Keratinocyte (primary cell): ENCODE measurements at regions not wholly inside any gene's neighbourhood (a gene's known extent, or its start where the extent isn't known, plus 50 kb on each side); places are given as distances from the start of the nearest gene placed in this dataset.

ENCODE experiments used
- DNase-seq: peaks from one replicate; pipeline ENCODE4 v3.0.0-alpha.2; 2011; ENCODE audit warnings: low read depth, missing footprints, low spot score
- FAIRE-seq: peaks from 2 replicates; lab custom pipeline; 2011; peaks lifted over from hg19 to GRCh38; lab: Jason Lieb, UNC
- H2AFZ ChIP-seq: 2 replicates; pipeline ENCODE4 v1.6.0; 2012; ENCODE audit warnings: low read length, control low read depth, inconsistent platforms; ENCODE audit not compliant: control insufficient read depth
- H3K27ac ChIP-seq: 2 replicates; pipeline ENCODE4 v1.5.1; 2011; ENCODE audit warnings: low read length; ENCODE audit not compliant: control insufficient read depth, insufficient read depth
- H3K27me3 ChIP-seq: 3 replicates; pipeline ENCODE4 v1.6.0; 2011; ENCODE audit warnings: low read length; ENCODE audit not compliant: control insufficient read depth, insufficient read depth; ENCODE audit errors: extremely low read depth
- H3K36me3 ChIP-seq, 2 experiments: 2 replicates in 1 of 2; 3 replicates in 1 of 2; pipeline ENCODE4 v1.5.1; 2011; ENCODE audit warnings: low read length in 2 of 2, mild to moderate bottlenecking in 1 of 2; ENCODE audit not compliant: control insufficient read depth in 2 of 2, insufficient read depth in 2 of 2; ENCODE audit errors: extremely low read depth in 1 of 2
- H3K4me1 ChIP-seq: 3 replicates; pipeline ENCODE4 v1.5.1; 2011; ENCODE audit warnings: low read length; ENCODE audit not compliant: control insufficient read depth, insufficient read depth; ENCODE audit errors: extremely low read depth
- H3K4me2 ChIP-seq: 3 replicates; pipeline ENCODE4 v1.6.0; 2011; ENCODE audit warnings: low read depth, low read length; ENCODE audit not compliant: control insufficient read depth, insufficient read depth; ENCODE audit errors: extremely low read depth
- H3K4me3 ChIP-seq, 3 experiments: fragments of 200-600 bp in 1 of 3; sonication (generic) in 1 of 3; 2 replicates in 2 of 3; 3 replicates in 1 of 3; pipeline ENCODE4 v1.5.1; 2011 to 2016; ENCODE audit warnings: low read length in 3 of 3, mild to moderate bottlenecking in 3 of 3, control low read depth in 2 of 3, inconsistent platforms in 1 of 3, low read depth in 1 of 3, mixed read lengths in 1 of 3, mixed run types in 1 of 3, moderate library complexity in 1 of 3; ENCODE audit not compliant: control insufficient read depth in 2 of 3, insufficient read depth in 2 of 3; ENCODE audit errors: extremely low read depth in 1 of 3
- H3K79me2 ChIP-seq: 2 replicates; pipeline ENCODE4 v1.6.0; 2012; ENCODE audit warnings: low read length; ENCODE audit not compliant: control insufficient read depth, insufficient read depth
- H3K9ac ChIP-seq: 3 replicates; pipeline ENCODE4 v1.6.0; 2011; ENCODE audit warnings: low read length; ENCODE audit not compliant: control insufficient read depth, insufficient read depth; ENCODE audit errors: extremely low read depth
- H3K9me1 ChIP-seq: 3 replicates; pipeline ENCODE4 v1.6.0; 2011; ENCODE audit warnings: low read length; ENCODE audit not compliant: control insufficient read depth, insufficient read depth; ENCODE audit errors: extremely low read depth
- H3K9me3 ChIP-seq: 2 replicates; pipeline ENCODE4 v1.5.1; 2012; ENCODE audit warnings: low read depth, low read length; ENCODE audit not compliant: control insufficient read depth
- H4K20me1 ChIP-seq: 3 replicates; pipeline ENCODE4 v1.6.0; 2011; ENCODE audit warnings: low read length; ENCODE audit not compliant: control insufficient read depth, insufficient read depth; ENCODE audit errors: extremely low read depth
- EZH2 ChIP-seq: IDR thresholded peaks from one replicate; pipeline ENCODE4 v1.6.1; 2012; ENCODE audit warnings: inconsistent platforms, mild to moderate bottlenecking, low read length, moderate library complexity
- dilution Hi-C: fragments of 300-500 bp; cut with MboI; formaldehyde crosslinking; loops from one replicate; pipeline ENCODE4 v1.7.0; 2020; ENCODE audit warnings: low sequenced_read_pairs; ENCODE audit not compliant: extremely low pct_ligation_motif_present
- TF ChIP-seq, protein P1 (sequence below), 3 experiments: IDR thresholded peaks in 1 of 3; conservative IDR thresholded peaks in 1 of 3; optimal IDR thresholded peaks in 1 of 3; 2 replicates in 2 of 3; 3 replicates in 1 of 3; pipeline versions ENCODE3 to v1.5.1; 2011; ENCODE audit warnings: low read length in 3 of 3, mild to moderate bottlenecking in 3 of 3, moderate library complexity in 2 of 3, control low read depth in 1 of 3, inconsistent platforms in 1 of 3; ENCODE audit not compliant: insufficient read depth in 2 of 3; ENCODE audit errors: extremely low read depth in 1 of 3

DNA sequence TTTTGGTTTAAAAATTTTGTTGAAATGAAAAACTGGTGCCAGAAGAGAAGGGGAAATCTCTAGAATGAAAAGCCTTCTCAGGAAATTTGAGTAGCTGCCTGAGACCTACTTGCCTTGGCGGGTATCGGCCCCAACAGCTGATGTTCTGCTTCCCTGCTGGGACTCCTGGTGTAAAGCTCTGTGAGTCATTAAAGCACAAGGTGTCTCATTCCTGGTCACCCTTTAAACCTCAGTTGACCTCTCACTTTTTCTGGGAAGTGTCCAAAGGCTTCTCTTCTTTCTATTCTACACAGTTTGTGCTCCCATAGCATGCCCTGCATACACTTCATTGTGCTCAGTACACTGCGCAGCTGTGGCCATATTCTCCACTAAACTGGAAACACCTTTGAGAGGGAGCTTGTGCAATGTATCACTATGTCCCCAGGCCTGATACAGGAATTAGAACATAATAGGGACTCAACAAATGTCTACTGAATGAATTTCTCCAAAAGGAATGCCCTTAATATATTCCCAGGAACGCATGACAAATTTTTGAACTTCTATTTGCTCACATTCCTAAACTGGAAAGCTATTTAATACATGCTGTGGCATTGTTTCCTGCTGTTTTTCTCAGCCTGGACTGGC lies 303.9 kb downstream of the SDHAF3 start:
- no peak for FAIRE-seq

DNA sequence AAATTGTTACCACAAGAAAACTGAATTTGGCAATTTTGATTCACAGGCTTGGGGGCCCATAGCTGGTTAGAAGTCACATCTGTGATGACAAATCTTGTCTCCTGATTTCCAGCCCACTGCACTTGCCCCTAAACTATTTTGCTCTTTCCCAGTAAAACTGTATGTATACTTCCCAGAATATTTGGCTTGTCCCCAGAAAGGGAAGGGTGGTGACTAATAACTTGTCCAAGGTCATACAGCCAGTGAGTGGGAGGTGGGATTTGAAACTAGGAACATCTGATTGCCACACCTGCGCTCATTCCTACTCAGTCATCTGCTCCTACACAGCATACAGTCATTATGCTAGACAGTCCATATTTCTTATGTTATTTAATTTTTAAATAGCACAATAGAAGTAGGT lies 304.5 kb downstream of the SDHAF3 start:
- dilution Hi-C loops: no loop called here
- Histone ChIP-seq H4K20me1 (no peaks in the 10 kb centered on the region), H3K9me1 (no peaks in the 10 kb centered on the region), H3K27ac (no peak overlapping the region), H2AFZ (no peak overlapping the region), H3K4me3 (no peak overlapping the region), H3K27me3 (no peaks in the 10 kb centered on the region), H3K4me2 (no peak overlapping the region), H3K4me1 (no peaks in the 10 kb centered on the region), H3K36me3 (no peaks in the 10 kb centered on the region), H3K9me3 (no peaks in the 10 kb centered on the region), H3K9ac (no peak overlapping the region), H3K79me2 (no peaks in the 10 kb centered on the region)
- FAIRE-seq (no peak), DNase-seq (no peak)
- no peak for TF ChIP-seq EZH2
- TF ChIP-seq, protein P1, sequence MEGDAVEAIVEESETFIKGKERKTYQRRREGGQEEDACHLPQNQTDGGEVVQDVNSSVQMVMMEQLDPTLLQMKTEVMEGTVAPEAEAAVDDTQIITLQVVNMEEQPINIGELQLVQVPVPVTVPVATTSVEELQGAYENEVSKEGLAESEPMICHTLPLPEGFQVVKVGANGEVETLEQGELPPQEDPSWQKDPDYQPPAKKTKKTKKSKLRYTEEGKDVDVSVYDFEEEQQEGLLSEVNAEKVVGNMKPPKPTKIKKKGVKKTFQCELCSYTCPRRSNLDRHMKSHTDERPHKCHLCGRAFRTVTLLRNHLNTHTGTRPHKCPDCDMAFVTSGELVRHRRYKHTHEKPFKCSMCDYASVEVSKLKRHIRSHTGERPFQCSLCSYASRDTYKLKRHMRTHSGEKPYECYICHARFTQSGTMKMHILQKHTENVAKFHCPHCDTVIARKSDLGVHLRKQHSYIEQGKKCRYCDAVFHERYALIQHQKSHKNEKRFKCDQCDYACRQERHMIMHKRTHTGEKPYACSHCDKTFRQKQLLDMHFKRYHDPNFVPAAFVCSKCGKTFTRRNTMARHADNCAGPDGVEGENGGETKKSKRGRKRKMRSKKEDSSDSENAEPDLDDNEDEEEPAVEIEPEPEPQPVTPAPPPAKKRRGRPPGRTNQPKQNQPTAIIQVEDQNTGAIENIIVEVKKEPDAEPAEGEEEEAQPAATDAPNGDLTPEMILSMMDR (optimal IDR thresholded peaks at IDR 0.05 in 1 of 3, IDR thresholded peaks at IDR 0.05 in 1 of 3, conservative IDR thresholded peaks at IDR 0.05 in 1 of 3; ENCODE audit: extremely low read depth in 1 of 3, insufficient read depth in 2 of 3, low read length in 3 of 3): no peak

More for the DNA sequence above, 303.9 kb downstream of the SDHAF3 start:
- Histone ChIP-seq H3K9me3 (no peaks in the 10 kb centered on the region), H3K4me2 (no peak overlapping the region), H3K9ac (no peak overlapping the region), H4K20me1 (no peaks in the 10 kb centered on the region), H3K79me2 (no peaks in the 10 kb centered on the region), H3K9me1 (no peaks in the 10 kb centered on the region), H3K4me3 (no peak overlapping the region), H3K27me3 (no peaks in the 10 kb centered on the region), H3K36me3 (no peaks in the 10 kb centered on the region), H3K4me1 (no peaks in the 10 kb centered on the region), H3K27ac (no peak overlapping the region), H2AFZ (no peak overlapping the region)
- DNase-seq: no peak
- TF ChIP-seq, protein P1 (optimal IDR thresholded peaks at IDR 0.05 in 1 of 3, IDR thresholded peaks at IDR 0.05 in 1 of 3, conservative IDR thresholded peaks at IDR 0.05 in 1 of 3; ENCODE audit: extremely low read depth in 1 of 3, insufficient read depth in 2 of 3, low read length in 3 of 3): no peak
- TF ChIP-seq EZH2: no peak
- dilution Hi-C loops: no loop called here
